Loucy (cell line): ENCODE measurements at regions not wholly inside any gene's neighbourhood (a gene's known extent, or its start where the extent isn't known, plus 50 kb on each side); places are given as distances from the start of the nearest gene placed in this dataset.

Experiments used
- EZH2phosphoT487 ChIP-seq: fragments of 200-600 bp; IDR thresholded peaks from 2 replicates; pipeline ENCODE4 v1.6.1; 2018; ENCODE audit warnings: antibody characterized with exemption, mild to moderate bottlenecking, moderate library complexity, borderline replicate concordance
- TF ChIP-seq, protein P1 (sequence below): fragments of 200-600 bp; sonication (generic); conservative IDR thresholded peaks from 2 replicates; pipeline ENCODE4 v1.5.1; 2014; ENCODE audit warnings: mild to moderate bottlenecking, antibody characterized with exemption, low read length

DNA sequence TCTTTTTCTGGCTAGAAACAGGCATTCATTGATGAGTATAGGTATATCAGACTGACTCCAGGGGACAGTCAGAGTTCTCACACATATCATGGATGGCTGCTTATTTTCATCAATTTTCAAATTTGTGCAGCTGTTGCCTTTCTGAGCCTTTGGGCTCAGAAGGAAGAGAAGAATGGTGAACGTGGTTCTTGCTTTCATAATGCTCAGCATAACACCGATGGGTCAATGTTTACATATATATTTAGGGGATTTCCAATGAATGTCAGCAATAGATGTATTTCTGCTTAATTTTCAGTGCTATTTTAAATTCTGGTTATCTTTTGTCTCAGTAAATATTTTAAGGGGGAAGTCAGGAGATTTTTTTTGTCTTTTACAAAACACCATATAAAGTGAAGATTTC, 581.4 kb upstream of the DPPA4 start:
- TF ChIP-seq, protein P1, sequence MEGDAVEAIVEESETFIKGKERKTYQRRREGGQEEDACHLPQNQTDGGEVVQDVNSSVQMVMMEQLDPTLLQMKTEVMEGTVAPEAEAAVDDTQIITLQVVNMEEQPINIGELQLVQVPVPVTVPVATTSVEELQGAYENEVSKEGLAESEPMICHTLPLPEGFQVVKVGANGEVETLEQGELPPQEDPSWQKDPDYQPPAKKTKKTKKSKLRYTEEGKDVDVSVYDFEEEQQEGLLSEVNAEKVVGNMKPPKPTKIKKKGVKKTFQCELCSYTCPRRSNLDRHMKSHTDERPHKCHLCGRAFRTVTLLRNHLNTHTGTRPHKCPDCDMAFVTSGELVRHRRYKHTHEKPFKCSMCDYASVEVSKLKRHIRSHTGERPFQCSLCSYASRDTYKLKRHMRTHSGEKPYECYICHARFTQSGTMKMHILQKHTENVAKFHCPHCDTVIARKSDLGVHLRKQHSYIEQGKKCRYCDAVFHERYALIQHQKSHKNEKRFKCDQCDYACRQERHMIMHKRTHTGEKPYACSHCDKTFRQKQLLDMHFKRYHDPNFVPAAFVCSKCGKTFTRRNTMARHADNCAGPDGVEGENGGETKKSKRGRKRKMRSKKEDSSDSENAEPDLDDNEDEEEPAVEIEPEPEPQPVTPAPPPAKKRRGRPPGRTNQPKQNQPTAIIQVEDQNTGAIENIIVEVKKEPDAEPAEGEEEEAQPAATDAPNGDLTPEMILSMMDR, result no peak
- no peak for TF ChIP-seq EZH2phosphoT487
